HG02798 (cell line): ENCODE measurements at regions not wholly inside any gene's neighbourhood (a gene's known extent, or its start where the extent isn't known, plus 50 kb on each side); places are given as distances from the start of the nearest gene placed in this dataset.

Experiments used
- ATAC-seq: cut with Tn5 transposase; IDR thresholded peaks from one replicate; pipeline ENCODE4 v1.9.1; 2021; ENCODE audit warnings: mild to moderate bottlenecking; ENCODE audit not compliant: unreplicated experiment, poor library complexity

DNA sequence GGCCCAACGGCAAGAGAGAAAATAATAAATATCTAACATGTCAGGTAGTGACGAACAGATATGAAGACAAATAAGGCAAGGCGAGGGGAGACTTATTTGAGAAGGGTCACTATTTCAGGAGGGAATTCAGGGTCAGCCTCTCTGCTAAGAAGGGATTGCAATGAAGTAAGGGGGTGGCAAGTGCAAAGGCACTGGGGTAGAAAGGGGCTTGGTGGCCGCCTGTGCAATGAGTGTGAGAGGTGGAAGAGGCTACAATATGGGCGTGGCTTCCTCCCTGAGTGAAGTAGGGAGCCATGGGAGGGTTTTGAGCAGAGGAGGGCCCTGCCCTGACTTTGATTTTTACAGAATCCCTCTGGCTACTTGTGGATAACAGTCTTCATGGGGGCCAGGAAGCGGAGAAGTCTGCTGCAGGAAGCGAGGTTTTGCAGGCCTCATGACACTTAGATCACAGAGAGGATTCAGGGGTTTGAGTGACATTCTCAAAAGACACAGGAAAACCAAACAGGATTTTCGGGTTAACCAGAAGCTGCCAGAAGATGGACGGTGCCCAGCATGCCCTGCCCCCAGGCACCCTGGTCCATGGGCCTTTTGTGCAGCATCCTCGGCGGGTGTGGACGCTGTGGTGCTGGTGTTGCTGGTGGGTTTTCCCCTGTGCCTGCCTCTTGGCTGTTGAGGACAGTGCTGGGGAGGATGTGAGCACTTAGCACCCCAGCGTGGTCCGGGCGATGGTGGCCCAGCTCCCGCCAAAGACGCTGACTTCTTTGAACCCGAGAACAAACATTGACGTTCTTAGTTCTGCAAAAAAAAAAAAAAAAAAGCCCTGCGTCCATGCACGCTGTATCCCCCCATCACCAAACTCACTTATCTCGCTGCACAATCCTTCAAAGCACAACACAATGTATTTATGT lies 124.2 kb upstream of the PTPN1 start:
- ATAC-seq: no peak

DNA sequence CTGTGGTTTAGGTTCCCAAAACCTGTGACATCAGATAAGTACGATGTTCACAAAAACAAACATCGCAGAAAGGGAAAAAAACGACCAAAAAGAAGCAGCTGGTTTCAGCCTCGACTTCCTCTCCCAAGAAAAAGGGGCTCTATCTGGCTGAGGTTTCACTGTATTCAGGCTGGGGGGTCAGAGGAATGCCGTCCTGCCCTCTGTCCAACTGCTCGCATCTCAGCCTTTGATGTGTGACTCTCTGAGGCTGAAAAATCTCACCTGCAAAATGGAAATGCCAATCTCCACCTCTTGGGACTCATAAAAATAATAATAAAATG lies 123.6 kb upstream of the PTPN1 start:
- no peak for ATAC-seq

DNA sequence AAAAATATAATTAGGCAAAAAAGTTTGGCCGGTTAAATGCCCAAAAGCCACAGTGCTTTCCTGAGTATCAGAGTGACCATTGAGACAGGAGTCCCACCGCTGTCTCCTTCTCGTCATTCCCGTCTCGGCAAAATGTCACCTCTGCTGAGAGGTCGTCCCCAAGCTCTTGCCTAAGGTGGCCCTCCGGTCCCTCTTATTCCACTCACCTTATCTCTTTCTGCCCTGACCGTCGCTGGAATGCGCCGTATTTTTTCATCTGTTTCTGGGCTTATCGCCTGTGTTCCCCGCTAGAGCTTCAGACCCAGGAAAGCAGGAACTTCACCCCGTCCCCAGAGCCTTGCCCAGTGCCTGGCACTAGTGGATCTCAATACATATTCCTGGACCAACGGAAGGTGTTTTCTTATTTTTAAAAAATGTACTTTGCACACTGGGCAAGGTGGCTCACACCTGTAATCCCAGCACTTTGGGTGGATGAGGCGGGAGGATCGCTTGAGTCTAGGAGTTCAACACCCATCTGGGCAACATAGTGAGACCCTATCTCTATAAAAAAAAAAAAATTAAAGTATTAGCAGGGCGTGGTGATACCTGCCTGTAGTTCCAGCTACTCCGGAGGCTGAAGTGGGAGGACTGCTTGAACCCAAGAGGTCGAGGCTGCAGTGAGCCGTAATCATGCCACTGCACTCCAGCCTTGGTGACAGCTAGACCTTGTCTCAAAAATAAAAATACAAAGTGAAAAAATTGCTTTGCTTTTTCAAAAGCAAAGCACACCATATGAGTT lies 122.8 kb upstream of the PTPN1 start:
- ATAC-seq: no peak

DNA sequence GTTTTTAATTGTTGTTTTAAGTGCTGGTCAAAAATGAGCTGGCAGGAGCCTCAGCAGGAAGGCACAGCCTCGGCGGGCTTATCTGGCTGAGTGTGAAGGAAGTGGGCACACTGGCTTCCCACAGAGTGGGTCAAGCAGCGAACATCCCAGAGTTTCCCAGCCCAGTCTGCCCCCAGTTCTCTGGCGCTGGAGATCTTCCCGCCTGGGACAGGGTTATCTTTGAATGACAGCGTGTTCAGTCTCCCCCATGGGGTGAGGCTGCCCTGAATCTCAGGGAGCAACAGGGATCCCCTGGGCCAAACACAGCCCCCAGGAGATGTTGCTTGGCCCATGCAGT lies 122.2 kb upstream of the PTPN1 start:
- ATAC-seq: no peak

DNA sequence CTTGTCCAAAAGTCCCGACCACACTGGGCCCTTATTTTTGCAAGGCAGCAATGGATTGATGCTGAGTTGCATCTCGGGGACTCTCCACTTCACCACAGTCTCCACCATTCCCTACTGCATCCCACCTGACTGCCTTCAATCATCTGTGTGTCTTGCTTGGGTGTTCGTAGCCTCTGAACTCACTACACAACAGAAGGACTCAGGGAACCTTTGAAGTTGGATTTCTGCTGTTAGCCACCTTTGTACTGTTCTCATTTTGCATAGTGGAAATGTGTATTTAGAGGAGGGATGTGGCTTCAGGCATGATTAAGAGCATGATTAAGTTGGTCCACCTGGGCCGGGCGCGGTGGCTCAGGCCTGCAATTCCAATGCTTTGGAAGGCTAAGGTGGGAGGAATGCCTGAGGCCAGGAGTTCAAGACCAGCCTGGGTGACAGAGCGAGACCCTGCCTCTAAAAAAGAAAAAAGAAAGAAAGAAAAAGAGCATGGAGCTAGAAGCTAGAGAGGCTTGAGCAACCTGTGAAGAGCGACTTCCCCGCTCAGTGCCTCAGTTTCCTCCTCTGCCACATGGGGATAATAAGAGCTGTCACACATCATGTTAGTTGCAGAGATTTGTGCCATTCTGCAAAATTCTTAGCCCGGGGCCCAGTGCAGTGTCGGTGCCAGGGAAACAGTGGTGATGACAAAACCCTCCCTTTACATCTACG lies 121.3 kb upstream of the PTPN1 start:
- ATAC-seq: no peak

DNA sequence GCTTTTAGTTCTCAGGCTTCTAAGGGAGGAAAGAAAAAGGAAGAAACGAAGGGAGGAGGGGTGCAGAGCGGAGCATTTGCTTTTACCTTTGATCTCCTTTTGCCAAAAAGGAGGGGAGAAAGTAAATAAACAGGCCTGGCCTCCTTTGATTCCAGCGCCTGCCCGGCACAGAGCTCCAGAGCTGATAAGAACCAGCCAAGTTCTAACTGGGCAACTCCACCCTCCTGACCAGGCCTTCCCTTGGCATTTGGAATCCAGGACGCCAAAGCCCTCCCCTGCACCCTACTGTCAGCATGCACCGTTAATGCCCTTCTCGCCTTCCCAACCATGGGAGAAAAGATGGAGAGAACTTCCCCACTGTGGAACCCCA lies 120.8 kb upstream of the PTPN1 start:
- ATAC-seq: no peak

DNA sequence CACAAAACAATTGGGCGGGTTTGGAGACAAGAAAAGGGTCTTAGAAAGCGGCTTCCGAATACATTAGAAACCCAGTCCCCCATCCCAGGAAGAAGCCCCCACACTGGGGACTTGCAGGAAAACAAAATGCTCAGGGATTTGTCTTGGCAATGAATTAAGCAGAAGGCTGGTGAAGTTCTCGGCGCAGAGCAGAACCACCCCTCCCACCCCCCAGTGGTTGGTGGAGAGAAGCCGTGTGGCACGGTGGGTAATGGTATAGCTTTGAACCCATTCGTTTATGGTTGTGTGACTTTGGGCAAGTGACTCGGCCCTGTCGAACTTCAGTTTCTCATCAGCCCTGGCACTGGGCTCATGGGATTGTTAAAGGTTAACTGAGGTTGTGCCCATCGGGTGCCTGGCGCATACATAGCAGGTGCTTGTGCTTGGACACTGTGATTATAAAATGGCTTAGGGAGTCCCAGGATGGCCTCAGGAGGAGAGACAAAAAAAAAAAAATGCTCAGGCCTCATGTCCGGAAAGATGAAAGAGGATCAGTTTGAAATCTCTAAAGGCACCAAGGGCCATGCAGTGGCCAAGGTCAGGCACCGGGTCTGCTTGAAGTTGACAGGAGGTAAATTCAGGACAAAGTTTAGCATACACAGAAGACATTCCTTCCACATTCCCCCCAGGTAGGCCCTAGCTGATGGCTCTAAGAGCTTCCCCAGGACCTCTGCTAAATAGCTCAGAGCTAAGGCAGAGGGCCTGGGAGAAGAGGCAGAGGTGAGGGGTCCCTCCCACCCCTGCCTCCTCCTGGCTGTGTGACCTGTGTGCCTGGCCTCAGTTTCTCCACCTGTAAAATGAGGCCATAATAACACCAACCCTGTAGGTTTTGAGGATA lies 120.1 kb upstream of the PTPN1 start:
- no peak for ATAC-seq

DNA sequence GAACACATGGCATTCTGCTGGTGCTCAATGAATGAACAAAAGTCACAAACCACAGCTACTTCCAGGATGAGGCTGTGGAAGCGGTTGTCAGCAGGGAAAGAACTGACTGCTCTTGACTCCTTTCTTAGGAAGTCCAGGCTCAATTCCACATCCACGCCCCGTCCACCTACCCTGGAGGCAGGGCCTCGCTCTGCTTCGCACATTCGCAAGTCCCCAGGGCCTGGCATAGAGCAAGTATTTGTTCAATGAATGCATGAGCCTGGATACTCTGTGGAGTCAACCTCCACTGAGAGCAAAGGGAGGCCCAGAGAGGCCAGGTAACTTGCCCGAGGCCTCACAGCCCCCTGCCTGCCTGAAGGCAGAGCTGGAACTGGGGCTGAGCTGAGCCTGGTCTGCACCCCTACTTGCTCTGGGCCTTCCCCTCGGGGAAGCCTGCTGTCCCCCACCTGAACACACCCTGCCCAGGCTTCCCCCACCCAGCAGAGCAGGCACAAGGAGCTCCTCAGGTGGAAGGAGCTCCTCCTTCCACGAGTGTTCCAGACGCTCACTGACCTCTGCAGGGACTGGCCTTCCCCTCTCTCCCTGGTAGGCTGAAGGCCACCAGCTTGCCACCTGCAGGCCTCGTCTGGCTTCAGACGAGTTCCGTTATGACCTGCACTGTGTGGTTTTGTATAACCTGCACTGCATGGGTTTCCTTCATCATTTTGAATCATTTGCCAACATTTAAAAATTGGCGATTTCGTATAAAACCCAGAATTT lies 119.3 kb upstream of the PTPN1 start:
- no peak for ATAC-seq

DNA sequence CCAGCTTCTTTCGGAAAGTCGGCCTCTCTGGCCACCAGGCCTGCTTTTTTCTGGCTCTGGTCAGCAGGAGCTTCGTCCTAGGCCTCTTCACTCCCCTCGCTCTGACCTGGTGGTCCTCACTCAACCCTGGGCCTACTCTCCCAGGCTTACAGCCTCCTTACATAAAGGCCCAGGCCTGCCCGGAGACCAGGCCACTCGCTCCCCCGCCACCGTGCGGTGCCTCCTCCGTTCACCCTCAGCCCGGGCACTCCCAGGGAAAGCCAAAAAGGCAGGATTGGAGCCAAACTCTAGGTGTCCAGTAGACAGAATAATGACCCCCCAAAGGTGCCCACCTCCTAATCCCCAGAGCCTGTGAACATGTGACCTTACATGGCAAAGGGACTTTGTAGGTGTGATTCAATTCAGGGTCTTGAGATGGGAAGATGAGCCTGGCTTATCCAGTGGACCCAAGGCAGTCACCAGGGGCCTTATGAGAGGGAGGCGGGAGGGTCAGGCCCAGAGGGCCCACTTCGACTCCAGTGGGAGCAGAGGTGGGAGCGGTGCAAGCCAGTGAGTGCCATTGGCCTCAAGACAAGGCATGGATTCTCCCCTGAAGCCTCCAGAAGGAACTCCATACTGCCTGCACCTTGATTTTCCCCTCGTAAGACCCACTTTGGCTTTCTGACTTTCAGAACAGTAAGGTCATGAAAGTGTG lies 118.6 kb upstream of the PTPN1 start:
- no peak for ATAC-seq

DNA sequence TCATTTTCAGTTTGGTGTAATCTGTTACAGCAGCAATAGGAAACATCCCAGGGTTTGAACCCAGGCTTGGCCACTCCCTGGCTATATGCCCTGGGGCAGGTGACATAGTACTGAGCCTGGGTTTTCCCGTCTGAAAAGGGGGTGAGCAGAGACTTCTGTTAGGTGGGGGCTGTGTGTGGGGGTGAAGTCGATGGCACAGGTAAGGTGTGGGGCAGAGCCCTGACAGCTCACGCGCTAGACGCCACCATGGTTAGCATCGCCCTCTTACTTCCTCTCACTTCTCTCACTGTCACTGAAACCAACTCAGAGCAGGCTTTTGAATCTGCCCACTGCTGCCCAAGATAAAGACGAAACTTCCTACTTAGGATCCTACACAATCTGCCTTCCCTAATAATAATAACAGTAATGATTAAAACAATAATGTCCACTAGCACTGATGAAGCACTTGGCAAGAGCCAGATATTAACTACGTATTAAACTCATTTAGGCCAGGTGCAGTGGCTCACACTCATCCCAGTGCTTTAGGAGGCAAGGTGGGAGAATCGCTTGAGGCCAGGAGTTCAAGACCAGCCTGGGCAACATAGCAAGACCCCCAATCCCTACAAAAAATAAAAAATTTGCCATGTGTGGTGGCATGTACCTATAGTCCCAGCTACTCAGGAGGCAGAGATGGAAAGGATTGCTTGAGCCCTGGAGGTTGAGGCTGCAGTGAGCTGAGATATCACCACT lies 117.9 kb upstream of the PTPN1 start:
- no peak for ATAC-seq

DNA sequence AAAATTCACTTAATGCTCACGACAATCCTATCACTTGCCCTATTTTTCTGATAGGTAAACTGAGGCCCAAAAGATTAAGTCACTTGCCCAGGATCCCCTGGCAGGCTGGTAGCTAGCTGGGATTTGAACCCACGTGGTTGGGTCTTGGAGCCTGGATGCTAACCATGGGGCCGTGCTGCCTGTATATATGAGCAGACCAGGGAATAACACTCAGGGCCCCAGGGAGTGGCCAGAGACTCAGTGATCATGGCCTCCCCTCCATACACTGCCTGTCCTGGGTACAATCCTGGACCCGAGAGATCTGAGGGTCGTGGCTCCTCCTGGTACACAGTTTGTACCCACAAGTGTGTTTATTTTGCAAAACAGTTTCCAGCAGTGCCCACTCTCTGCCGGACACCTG lies 116.9 kb upstream of the PTPN1 start:
- ATAC-seq: no peak

DNA sequence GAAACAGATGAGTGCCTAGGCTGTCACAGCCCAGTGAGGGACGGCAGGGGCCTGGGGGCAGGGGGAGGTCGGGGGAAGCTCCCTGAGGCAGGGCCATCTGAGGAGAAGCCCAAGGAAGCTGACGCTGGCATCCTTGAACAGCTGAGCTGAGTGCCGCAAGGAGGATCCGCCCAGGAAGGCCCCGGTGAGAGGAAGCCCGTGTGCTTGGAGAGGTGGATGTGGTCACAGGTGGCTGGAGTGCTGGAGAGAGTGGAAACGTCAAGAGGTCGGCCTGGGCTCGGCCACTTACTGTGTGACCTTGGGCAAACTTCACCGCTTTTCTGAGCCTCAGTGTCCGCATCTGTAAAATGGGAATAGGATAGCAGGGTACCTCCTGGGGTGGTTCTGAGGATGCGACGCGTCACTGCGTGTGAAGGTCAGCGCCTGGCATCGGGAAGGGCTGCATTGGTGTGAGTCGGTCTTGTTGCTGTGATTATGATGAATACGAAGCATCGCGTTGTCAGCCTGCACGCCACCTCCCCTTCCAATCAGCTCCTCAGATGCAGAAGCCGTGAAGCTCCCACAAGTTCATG lies 116.1 kb upstream of the PTPN1 start:
- ATAC-seq: no peak

DNA sequence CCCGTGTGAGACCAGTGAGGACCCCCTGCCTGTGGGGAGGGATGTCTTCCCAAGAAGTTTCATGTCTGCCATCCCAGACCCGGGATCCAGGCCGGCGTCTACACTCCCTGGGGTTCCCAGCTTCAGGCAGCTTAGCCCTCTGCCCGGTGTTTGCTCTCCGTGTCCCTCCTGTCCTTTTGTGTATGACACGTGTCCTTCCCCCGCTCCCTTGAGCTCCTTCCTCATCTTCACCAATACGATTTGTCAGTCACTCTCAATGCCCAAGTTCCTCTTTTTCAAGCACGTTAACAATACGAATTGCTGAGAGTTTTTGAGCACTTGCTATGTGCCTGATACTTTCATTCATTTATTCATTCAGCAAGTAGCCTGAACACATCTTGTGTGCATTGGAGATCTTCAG lies 115.6 kb upstream of the PTPN1 start:
- ATAC-seq: no peak

DNA sequence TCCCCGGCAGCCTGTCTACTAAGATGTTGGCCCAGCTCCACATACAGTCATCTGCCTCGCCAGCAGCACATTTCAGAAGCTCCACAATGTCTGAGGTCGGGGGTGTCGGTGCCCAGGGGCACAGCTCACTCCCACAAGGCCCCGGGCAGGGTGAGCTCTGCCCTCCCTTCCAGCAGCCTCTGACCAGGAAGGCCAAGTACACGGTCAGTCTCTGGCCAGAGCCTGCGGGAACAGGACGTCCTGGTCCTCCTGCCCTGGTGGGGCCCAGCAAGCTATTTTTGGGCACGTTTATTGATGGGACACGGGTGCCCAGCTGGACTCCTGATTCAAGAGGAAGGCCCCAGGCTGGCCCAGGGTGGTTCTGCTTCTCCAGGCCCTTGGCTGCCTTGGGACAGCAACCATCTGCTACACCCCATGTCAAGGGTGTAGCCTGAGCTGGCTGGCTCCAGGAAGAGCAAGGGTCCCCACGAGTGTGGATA lies 114.9 kb upstream of the PTPN1 start:
- ATAC-seq: no peak

DNA sequence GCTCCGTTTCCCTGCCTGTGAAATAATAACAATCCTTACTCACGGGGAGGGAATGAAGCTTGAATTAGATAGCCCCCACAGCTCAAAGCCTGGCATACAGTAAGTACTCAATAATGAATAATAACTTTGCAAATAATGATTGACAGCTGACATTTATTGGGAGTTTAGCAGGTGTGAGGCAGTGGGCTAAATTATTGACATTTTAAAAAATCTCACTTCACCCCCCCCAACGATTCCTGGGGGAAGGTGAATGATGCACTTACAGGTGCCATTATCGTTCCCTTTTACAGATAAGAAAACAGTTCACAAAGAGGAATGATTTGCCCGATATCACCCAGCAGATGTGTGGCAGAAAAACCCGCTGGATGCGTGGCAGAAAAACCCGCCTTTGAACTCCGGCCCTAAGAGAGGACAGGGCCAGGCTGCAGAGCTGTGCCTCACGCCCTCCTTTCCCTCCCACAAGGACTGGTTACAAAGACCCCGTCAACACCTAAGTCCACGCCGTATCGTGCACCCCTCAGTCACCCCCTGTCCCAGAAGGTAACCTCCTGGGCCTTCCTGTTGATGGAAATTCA lies 114.2 kb upstream of the PTPN1 start:
- no peak for ATAC-seq

DNA sequence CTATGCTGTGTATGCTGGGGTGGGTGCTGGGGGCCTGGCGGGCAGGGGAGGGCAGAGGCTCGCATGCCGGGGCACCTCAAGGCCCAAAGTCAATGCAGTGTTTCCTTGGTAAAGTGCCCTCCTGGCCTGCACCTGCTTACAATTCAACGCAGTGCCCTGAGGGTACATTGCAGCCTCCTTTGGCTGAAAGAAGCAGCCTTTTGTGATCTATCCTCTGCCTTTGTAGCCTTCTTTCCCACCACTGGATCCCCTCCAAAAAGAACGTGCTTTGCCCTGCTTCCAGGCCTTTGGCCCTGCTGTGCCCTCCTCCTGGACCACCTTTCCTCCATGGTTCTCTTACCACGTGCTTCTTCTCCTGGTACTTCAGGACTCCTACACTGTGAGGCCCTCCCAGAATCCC lies 113.6 kb upstream of the PTPN1 start:
- ATAC-seq: no peak

DNA sequence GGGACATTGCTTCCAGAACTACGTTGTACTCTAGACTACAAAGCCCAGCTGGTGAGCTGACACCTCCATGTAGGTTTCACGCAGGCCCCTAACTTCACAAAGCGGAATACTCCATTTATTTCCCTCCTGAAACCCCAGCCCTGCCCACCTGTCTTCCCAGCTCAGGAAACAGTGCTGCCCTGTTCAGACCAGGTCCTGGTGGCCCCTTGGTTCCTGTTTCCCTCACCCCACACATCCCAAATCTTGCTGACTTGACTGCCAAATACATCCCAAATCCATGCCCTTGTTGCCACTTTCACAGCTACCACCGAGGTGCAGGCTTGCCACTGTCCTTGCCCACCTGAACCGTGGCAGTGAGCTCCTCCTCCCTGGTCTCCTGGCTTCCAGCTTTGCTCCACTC lies 113.1 kb upstream of the PTPN1 start:
- no peak for ATAC-seq

DNA sequence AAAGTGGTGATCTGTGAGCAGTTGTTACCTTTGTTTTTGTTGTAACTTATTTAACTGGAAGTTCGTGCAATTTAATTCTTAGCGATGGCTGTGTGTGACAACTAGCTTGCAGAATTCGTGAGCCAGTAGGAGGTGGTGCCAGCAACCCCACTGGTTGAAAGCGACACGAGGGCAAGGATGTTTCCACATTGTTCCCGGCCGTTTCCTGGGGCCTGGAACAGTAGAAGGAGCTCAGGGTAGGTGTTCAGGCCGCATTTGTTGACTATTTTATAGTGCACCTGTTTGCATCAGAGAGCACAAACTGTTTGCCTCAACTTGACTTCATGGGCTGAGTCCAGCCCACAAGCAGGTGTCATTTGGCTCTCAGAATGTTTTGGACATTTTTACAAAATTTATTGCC lies 112.1 kb upstream of the PTPN1 start:
- ATAC-seq: no peak
